Endothelial cell of umbilical vein (primary cell): ENCODE measurements at regions not wholly inside any gene's neighbourhood (a gene's known extent, or its start where the extent isn't known, plus 50 kb on each side); places are given as distances from the start of the nearest gene placed in this dataset.

Experiments
- BruUV-seq: library from RNA; stranded (reverse); fragments of 400-500 nt; replicated peaks from 2 replicates; lab custom pipeline; 2021; lab: Mats Ljungman, UMichigan
- CTCF ChIA-PET: fragments of 300-600, 350-600 bp; sonication (Branson Sonifier 250); formaldehyde crosslinking; loops from one replicate; lab custom pipeline; 2021; ENCODE audit warnings: antibody characterized with exemption, inconsistent platforms; lab: Charles Lee
- POLR2A ChIA-PET: fragments of 300-600, 350-600 bp; sonication (Branson Sonifier 250); formaldehyde crosslinking; loops from one replicate; lab custom pipeline; 2021; ENCODE audit warnings: antibody characterized with exemption, inconsistent platforms; lab: Charles Lee
- DNase-seq: peaks from one replicate; pipeline ENCODE4 v3.0.0-alpha.2; 2011; ENCODE audit warnings: low read depth, low spot score
- FAIRE-seq: peaks from 2 replicates; lab custom pipeline; 2011; peaks lifted over from hg19 to GRCh38; lab: Jason Lieb, UNC
- H2AFZ ChIP-seq: 2 replicates; pipeline ENCODE4 v1.6.0; 2012; ENCODE audit warnings: low read depth, low read length, control low read depth, inconsistent platforms
- H3K27ac ChIP-seq: 2 replicates; pipeline ENCODE4 v1.5.1; 2011; ENCODE audit warnings: low read depth, mild to moderate bottlenecking, control low read depth, low read length, moderate library complexity; ENCODE audit not compliant: insufficient read depth
- H3K27me3 ChIP-seq, 2 experiments: 2 replicates each; pipeline versions ENCODE4 v1.6.0 to v1.6.1; 2011; ENCODE audit warnings: low read length in 2 of 2, mixed read lengths in 1 of 2; ENCODE audit not compliant: control insufficient read depth in 2 of 2, insufficient read depth in 2 of 2
- H3K36me3 ChIP-seq, 2 experiments: 2 replicates in 1 of 2; 3 replicates in 1 of 2; pipeline ENCODE4 v1.5.1; 2011; ENCODE audit warnings: low read length in 2 of 2, mild to moderate bottlenecking in 1 of 2, moderate library complexity in 1 of 2; ENCODE audit not compliant: control insufficient read depth in 2 of 2, insufficient read depth in 2 of 2; ENCODE audit errors: extremely low read depth in 1 of 2
- H3K4me1 ChIP-seq: 3 replicates; pipeline ENCODE4 v1.5.1; 2011; ENCODE audit warnings: mild to moderate bottlenecking, low read length; ENCODE audit not compliant: control insufficient read depth, insufficient read depth; ENCODE audit errors: extremely low read depth
- H3K4me2 ChIP-seq: 2 replicates; pipeline ENCODE4 v1.6.1; 2011; ENCODE audit warnings: low read length, control low read depth, mixed read lengths; ENCODE audit not compliant: insufficient read depth
- H3K4me3 ChIP-seq, 3 experiments: fragments of 200-600 bp in 1 of 3; sonication (generic), shearing (Covaris generic) in 1 of 3; replicated peaks in 1 of 3; 2 replicates each; pipeline ENCODE4 v1.5.1; 2011 to 2016; ENCODE audit warnings: control low read depth in 3 of 3, low read length in 3 of 3, mild to moderate bottlenecking in 2 of 3, inconsistent platforms in 1 of 3, low read depth in 1 of 3, moderate library complexity in 1 of 3; ENCODE audit not compliant: insufficient read depth in 1 of 3
- H3K79me2 ChIP-seq: 2 replicates; pipeline ENCODE4 v1.6.0; 2012; ENCODE audit warnings: low read length, inconsistent platforms; ENCODE audit not compliant: control insufficient read depth, insufficient read depth
- H3K9ac ChIP-seq: replicated peaks from 2 replicates; pipeline ENCODE3; 2011; ENCODE audit warnings: low read length, control low read depth; ENCODE audit not compliant: insufficient read depth; ENCODE audit errors: extremely low read depth
- H3K9me1 ChIP-seq: replicated peaks from 3 replicates; pipeline ENCODE4 v1.6.0; 2011; ENCODE audit warnings: mild to moderate bottlenecking, low read length; ENCODE audit not compliant: control insufficient read depth, insufficient read depth; ENCODE audit errors: extremely low read depth
- H3K9me3 ChIP-seq: replicated peaks from 2 replicates; pipeline ENCODE4 v1.5.1; 2012; ENCODE audit warnings: low read length, inconsistent platforms; ENCODE audit not compliant: control insufficient read depth, insufficient read depth
- H4K20me1 ChIP-seq: replicated peaks from 2 replicates; pipeline ENCODE3; 2011; ENCODE audit warnings: mild to moderate bottlenecking, low read length; ENCODE audit not compliant: control insufficient read depth, insufficient read depth; ENCODE audit errors: extremely low read depth
- EZH2 ChIP-seq: IDR thresholded peaks from 2 replicates; pipeline ENCODE4 v1.6.1; 2012; ENCODE audit warnings: borderline replicate concordance, low read depth, mild to moderate bottlenecking, moderate library complexity, low read length, inconsistent platforms; ENCODE audit not compliant: severe bottlenecking
- FOS ChIP-seq: IDR thresholded peaks from 2 replicates; pipeline ENCODE4 v1.6.1; 2011; ENCODE audit warnings: mild to moderate bottlenecking, low read length, moderate library complexity, borderline replicate concordance; ENCODE audit not compliant: insufficient read depth
- GATA2 ChIP-seq: IDR thresholded peaks from 2 replicates; pipeline ENCODE4 v1.7.0; 2011; ENCODE audit warnings: low read depth, mild to moderate bottlenecking, moderate library complexity, mixed read lengths, low read length; ENCODE audit not compliant: insufficient read length, insufficient read depth
- JUN ChIP-seq: IDR thresholded peaks from 2 replicates; pipeline ENCODE4 v1.6.1; 2011; ENCODE audit warnings: borderline replicate concordance, low read depth; ENCODE audit not compliant: insufficient read length, insufficient read depth
- MYC ChIP-seq: IDR thresholded peaks from one replicate; pipeline ENCODE4 v1.6.1; 2011; ENCODE audit warnings: mild to moderate bottlenecking, low read depth, low read length
- POLR2A ChIP-seq: IDR thresholded peaks from 2 replicates; pipeline ENCODE4 v1.6.1; 2012; ENCODE audit warnings: low read depth, mild to moderate bottlenecking, control low read depth, low read length
- POLR2AphosphoS5 ChIP-seq: IDR thresholded peaks from 2 replicates; pipeline ENCODE4 v1.6.1; 2012; ENCODE audit warnings: low read depth, mild to moderate bottlenecking, control low read depth, low read length, moderate library complexity; ENCODE audit not compliant: insufficient read depth
- dilution Hi-C: fragments of 300-500 bp; cut with MboI; formaldehyde crosslinking; loops from one replicate; pipeline ENCODE4 v1.15.0; 2019; ENCODE audit warnings: low sequenced_read_pairs; ENCODE audit not compliant: extremely low pct_ligation_motif_present
- intact Hi-C: fragments of 100-400 bp; cut with micrococcal nuclease; formaldehyde crosslinking; loops from one replicate; pipeline ENCODE4 v1.10.0; 2022
- TF ChIP-seq, protein P1 (sequence below): IDR thresholded peaks from 2 replicates; pipeline ENCODE4 v1.6.1; 2011; ENCODE audit not compliant: insufficient read depth, insufficient read length
- TF ChIP-seq, protein P2 (sequence below), 2 donors: IDR thresholded peaks; 1 replicate in 1 of 2; 2 replicates in 1 of 2; pipeline ENCODE4 v1.5.1; 2011; ENCODE audit warnings: low read length in 2 of 2, mild to moderate bottlenecking in 2 of 2, moderate library complexity in 2 of 2, control low read depth in 1 of 2, inconsistent platforms in 1 of 2, low read depth in 1 of 2; ENCODE audit not compliant: insufficient read depth in 1 of 2; ENCODE audit errors: extremely low read depth in 1 of 2

DNA sequence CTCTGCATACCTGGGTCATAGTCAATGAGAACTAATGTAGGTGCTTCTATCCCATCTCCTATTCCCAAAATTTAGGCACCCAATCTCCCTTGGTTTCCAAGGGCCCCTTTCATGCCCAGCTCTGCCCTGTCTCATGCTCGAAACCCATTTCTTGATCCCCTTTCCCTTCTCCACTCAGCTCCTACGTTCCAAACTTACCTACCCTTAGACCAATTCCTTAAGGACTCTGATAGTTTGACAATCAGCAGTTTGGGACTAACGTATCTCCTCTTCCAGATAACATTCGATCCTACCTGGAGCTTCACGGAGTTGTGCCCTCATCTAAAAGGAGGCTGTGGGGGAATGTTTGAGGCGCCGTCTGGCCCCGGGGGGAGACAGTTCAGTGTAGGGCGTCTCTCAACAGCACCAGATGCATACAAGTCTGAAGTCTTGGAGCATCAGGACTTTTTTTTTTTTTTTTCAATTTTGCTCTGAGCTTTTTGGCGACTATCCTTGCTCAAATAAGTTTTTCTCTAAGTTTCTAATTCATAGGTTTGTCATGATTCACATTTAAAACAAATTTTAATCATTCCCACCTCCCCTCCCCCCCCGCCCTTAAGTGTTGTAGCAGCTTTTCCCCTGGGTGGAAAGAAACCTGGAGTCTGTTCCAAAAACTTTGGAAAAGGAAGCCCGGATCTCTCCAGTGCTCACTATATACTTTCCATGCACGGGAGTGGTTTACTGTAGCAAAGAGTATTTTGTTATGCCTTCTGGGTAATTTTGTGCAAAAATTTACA, 141.2 kb upstream of the LGALSL start:
- Histone ChIP-seq H3K36me3 (no peaks in the 10 kb centered on the region), H3K9me1 (no peaks in the 10 kb centered on the region), H3K4me2 (no peak overlapping the region), H3K27ac (no peak overlapping the region), H3K4me1 (no peaks in the 10 kb centered on the region), H3K79me2 (no peaks in the 10 kb centered on the region), H2AFZ (no peak overlapping the region), H3K9me3 (no peaks in the 10 kb centered on the region), H3K4me3 (no peak overlapping the region), H3K27me3 (peaks cover 0 to 7% of the 10 kb centered on the region in 2 experiments), H3K9ac (no peak overlapping the region), H4K20me1 (no peaks in the 10 kb centered on the region)
- ChIA-PET CTCF (interaction anchor here (0.7 to 4.9 kb wide), 64 partner anchors 9 to 576 kb away, joined by 3 to 179 read pairs (median 4); no protein-coding TSS in a partner anchor), POLR2A (interaction anchor here (0.7 to 1.0 kb wide), 4 partner anchors 12 to 178 kb away, joined by 3 to 6 read pairs (median 4); no protein-coding TSS in a partner anchor)
- FAIRE-seq (no peak), DNase-seq (no peak)
- no TSS peak for BruUV-seq
- dilution Hi-C loops: loop anchor here (25.0 kb wide), 1 partner anchor 276 kb away; no protein-coding TSS in a partner anchor
- intact Hi-C loops: loop anchor here (1.0 kb wide), 5 partner anchors 40 to 264 kb away; partner anchors contain the start of gene PELI1
- TF ChIP-seq FOS (no peak), MYC (no peak), POLR2A (no peak), JUN (no peak), EZH2 (no peak), GATA2 (no peak), POLR2AphosphoS5 (no peak)
- TF ChIP-seq, protein P1, sequence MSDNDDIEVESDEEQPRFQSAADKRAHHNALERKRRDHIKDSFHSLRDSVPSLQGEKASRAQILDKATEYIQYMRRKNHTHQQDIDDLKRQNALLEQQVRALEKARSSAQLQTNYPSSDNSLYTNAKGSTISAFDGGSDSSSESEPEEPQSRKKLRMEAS: no peak
- TF ChIP-seq, protein P2, sequence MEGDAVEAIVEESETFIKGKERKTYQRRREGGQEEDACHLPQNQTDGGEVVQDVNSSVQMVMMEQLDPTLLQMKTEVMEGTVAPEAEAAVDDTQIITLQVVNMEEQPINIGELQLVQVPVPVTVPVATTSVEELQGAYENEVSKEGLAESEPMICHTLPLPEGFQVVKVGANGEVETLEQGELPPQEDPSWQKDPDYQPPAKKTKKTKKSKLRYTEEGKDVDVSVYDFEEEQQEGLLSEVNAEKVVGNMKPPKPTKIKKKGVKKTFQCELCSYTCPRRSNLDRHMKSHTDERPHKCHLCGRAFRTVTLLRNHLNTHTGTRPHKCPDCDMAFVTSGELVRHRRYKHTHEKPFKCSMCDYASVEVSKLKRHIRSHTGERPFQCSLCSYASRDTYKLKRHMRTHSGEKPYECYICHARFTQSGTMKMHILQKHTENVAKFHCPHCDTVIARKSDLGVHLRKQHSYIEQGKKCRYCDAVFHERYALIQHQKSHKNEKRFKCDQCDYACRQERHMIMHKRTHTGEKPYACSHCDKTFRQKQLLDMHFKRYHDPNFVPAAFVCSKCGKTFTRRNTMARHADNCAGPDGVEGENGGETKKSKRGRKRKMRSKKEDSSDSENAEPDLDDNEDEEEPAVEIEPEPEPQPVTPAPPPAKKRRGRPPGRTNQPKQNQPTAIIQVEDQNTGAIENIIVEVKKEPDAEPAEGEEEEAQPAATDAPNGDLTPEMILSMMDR (IDR thresholded peaks at IDR 0.05; ENCODE audit: extremely low read depth in 1 of 2, insufficient read depth in 1 of 2, low read depth in 1 of 2, low read length in 2 of 2): no peak
